ENCODE measurements at regions not wholly inside any gene's neighbourhood (a gene's known extent, or its start where the extent isn't known, plus 50 kb on each side); places are given as distances from the start of the nearest gene placed in this dataset.
"Not testable (repeated sequence)": the region's sequence is repeated elsewhere in the genome, so short reads cannot be mapped to it uniquely, and the experiment has no call there.

DNA sequence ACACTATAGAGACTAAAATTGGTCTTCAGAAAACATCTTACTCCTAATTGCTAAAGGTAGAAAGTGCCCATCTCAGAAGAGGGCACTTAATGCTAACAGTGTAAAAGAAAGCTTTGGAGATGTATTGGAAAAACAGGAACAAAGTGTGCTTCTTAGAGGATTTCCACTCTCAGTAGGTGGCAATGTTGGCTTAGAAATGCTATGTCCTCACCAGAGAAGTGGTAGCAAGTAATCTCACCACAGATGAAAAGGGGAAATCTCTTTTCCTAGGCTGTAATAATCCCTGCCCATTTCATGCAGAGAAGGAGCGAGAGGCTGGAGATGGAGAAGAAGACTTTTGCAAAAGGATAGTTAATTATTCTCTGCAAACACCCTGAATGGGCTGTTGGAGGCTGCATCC lies 69.3 kb downstream of the HSFY2 start:
- TF ChIP-seq, protein P1, sequence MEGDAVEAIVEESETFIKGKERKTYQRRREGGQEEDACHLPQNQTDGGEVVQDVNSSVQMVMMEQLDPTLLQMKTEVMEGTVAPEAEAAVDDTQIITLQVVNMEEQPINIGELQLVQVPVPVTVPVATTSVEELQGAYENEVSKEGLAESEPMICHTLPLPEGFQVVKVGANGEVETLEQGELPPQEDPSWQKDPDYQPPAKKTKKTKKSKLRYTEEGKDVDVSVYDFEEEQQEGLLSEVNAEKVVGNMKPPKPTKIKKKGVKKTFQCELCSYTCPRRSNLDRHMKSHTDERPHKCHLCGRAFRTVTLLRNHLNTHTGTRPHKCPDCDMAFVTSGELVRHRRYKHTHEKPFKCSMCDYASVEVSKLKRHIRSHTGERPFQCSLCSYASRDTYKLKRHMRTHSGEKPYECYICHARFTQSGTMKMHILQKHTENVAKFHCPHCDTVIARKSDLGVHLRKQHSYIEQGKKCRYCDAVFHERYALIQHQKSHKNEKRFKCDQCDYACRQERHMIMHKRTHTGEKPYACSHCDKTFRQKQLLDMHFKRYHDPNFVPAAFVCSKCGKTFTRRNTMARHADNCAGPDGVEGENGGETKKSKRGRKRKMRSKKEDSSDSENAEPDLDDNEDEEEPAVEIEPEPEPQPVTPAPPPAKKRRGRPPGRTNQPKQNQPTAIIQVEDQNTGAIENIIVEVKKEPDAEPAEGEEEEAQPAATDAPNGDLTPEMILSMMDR (IDR thresholded peaks at IDR 0.05) = not testable (repeated sequence)
- not testable (repeated sequence) for TF ChIP-seq POLR2A (IDR thresholded peaks at IDR 0.05)

Measured in breast epithelium (tissue), 3 donors.